ENCODE measurements at regions not wholly inside any gene's neighbourhood (a gene's known extent, or its start where the extent isn't known, plus 50 kb on each side); places are given as distances from the start of the nearest gene placed in this dataset.
"Not testable (repeated sequence)": the region's sequence is repeated elsewhere in the genome, so short reads cannot be mapped to it uniquely, and the experiment has no call there.

- Histone ChIP-seq H3F3A (ENCODE audit: low read length, unreplicated experiment) (no peaks in the 10 kb centered on the region), H2AFZ (ENCODE audit: low read length) (no peak overlapping the region), H3K9me2 (replicated peaks; ENCODE audit: low read length) (no peaks in the 10 kb centered on the region), H3K4me1 (ENCODE audit: insufficient read depth, low read length) (no peaks in the 10 kb centered on the region), H3K9ac (ENCODE audit: low read length) (no peak overlapping the region), H3K9me3 (ENCODE audit: low read length) (no peaks in the 10 kb centered on the region), H3K4me3 (ENCODE audit: low read length) (no peak overlapping the region), H3K36me3 (ENCODE audit: low read depth, low read length) (no peaks in the 10 kb centered on the region), H4K20me1 (ENCODE audit: low read length) (no peaks in the 10 kb centered on the region), H3K27me3 (ENCODE audit: low read length) (no peaks in the 10 kb centered on the region), H3K4me2 (ENCODE audit: low read length) (no peak overlapping the region), H3K27ac (ENCODE audit: low read length) (no peak overlapping the region), H3K79me2 (ENCODE audit: low read length) (no peaks in the 10 kb centered on the region)
- ChIA-PET POLR2A (ENCODE audit: unreplicated experiment) (no interaction called here), CTCF (no interaction called here)
- intact Hi-C loops (cut with micrococcal nuclease): no loop called here
- DNase-seq (no peak), ATAC-seq (no peak)
- TF ChIP-seq EZH2phosphoT487 (IDR thresholded peaks at IDR 0.05; ENCODE audit: borderline replicate concordance, low read length): no peak
- no peak for TF ChIP-seq EZH2 (IDR thresholded peaks at IDR 0.05; ENCODE audit: low read length, unreplicated experiment)
- TF ChIP-seq CTCF (conservative IDR thresholded peaks at IDR 0.05; ENCODE audit: low read depth, low read length): no peak
- no TSS peak for BruUV-seq (replicated peaks)
Measured at GRCh38 chr13:61275736-61276135, 139.9 kb downstream of the PCDH20 start.

GRCh38 chr13:61275251-61275650 lies 140.4 kb downstream of the PCDH20 start:
- no peaks in the 10 kb centered on the region for H3K79me2 ChIP-seq (ENCODE audit: low read length)
- H3K9me2 ChIP-seq (replicated peaks; ENCODE audit: low read length): no peaks in the 10 kb centered on the region
- no peaks in the 10 kb centered on the region for H4K20me1 ChIP-seq (ENCODE audit: low read length)
- TF ChIP-seq EZH2 (IDR thresholded peaks at IDR 0.05; ENCODE audit: low read length, unreplicated experiment): no peak
- no peak for TF ChIP-seq EZH2phosphoT487 (IDR thresholded peaks at IDR 0.05; ENCODE audit: borderline replicate concordance, low read length)
- TF ChIP-seq CTCF (conservative IDR thresholded peaks at IDR 0.05; ENCODE audit: low read depth, low read length): no peak
- no peaks in the 10 kb centered on the region for H3K36me3 ChIP-seq (ENCODE audit: low read depth, low read length)
- H3F3A ChIP-seq (ENCODE audit: low read length, unreplicated experiment): no peaks in the 10 kb centered on the region
- H3K4me3 ChIP-seq (ENCODE audit: low read length): no peak overlapping the region
- no peak overlapping the region for H3K27ac ChIP-seq (ENCODE audit: low read length)
- H3K27me3 ChIP-seq (ENCODE audit: low read length): no peaks in the 10 kb centered on the region
- BruUV-seq (replicated peaks): no TSS peak
- intact Hi-C loops (cut with micrococcal nuclease): no loop called here
- H3K4me1 ChIP-seq (ENCODE audit: insufficient read depth, low read length): no peaks in the 10 kb centered on the region
- H3K4me2 ChIP-seq (ENCODE audit: low read length): no peak overlapping the region
- H3K9me3 ChIP-seq (ENCODE audit: low read length): no peaks in the 10 kb centered on the region
- ATAC-seq: no peak
- ChIA-PET POLR2A (ENCODE audit: unreplicated experiment) (no interaction called here), CTCF (no interaction called here)
- DNase-seq: no peak
- H3K9ac ChIP-seq (ENCODE audit: low read length): no peak overlapping the region
- H2AFZ ChIP-seq (ENCODE audit: low read length): no peak overlapping the region

GRCh38 chr13:61266896-61267295 lies 148.8 kb downstream of the PCDH20 start:
- H3K4me3 ChIP-seq (ENCODE audit: low read length); BruUV-seq (replicated peaks); H3F3A ChIP-seq (ENCODE audit: low read length, unreplicated experiment); H3K27me3 ChIP-seq (ENCODE audit: low read length); POLR2A ChIA-PET (ENCODE audit: unreplicated experiment); H3K9me2 ChIP-seq (replicated peaks; ENCODE audit: low read length); CTCF ChIA-PET; H3K27ac ChIP-seq (ENCODE audit: low read length); H3K79me2 ChIP-seq (ENCODE audit: low read length); H3K4me2 ChIP-seq (ENCODE audit: low read length); H3K9me3 ChIP-seq (ENCODE audit: low read length); ATAC-seq; DNase-seq; H2AFZ ChIP-seq (ENCODE audit: low read length); H3K36me3 ChIP-seq (ENCODE audit: low read depth, low read length); H4K20me1 ChIP-seq (ENCODE audit: low read length); H3K9ac ChIP-seq (ENCODE audit: low read length); H3K4me1 ChIP-seq (ENCODE audit: insufficient read depth, low read length): not testable (repeated sequence)
- intact Hi-C loops (cut with micrococcal nuclease): loop anchor here (10.0 kb wide), 1 partner anchor 642 kb away; no protein-coding TSS in a partner anchor
